T-helper 17 cell (primary cell): ENCODE measurements at regions not wholly inside any gene's neighbourhood (a gene's known extent, or its start where the extent isn't known, plus 50 kb on each side); places are given as distances from the start of the nearest gene placed in this dataset.

Experiments used
- ATAC-seq: fragments of 150-1000 bp; cut with Tn5 transposase; 2 replicates; pipeline ENCODE4 v1.10.0; 2021; ENCODE audit warnings: mild to moderate bottlenecking, moderate library complexity
- DNase-seq, 3 donors: peaks; one replicate each; pipeline versions ENCODE4 v3.0.0 to v3.0.0-alpha.2; 2020 to 2021
- H3K9me3 ChIP-seq: one replicate; pipeline ENCODE4 v1.7.0; 2013; ENCODE audit warnings: low read length, mild to moderate bottlenecking; ENCODE audit not compliant: control insufficient read depth, poor library complexity, severe bottlenecking
- H3K27ac Mint-ChIP-seq: one replicate; pipeline ENCODE4 v1.8.0; 2022; ENCODE audit warnings: mild to moderate bottlenecking, moderate library complexity, mixed read lengths
- H3K27me3 Mint-ChIP-seq: one replicate; pipeline ENCODE4 v1.8.0; 2022; ENCODE audit warnings: mixed read lengths
- H3K36me3 Mint-ChIP-seq: one replicate; pipeline ENCODE4 v1.8.0; 2022; ENCODE audit warnings: low read depth, mixed read lengths
- H3K4me1 Mint-ChIP-seq: one replicate; pipeline ENCODE4 v1.8.0; 2022; ENCODE audit warnings: mild to moderate bottlenecking, mixed read lengths
- H3K4me3 Mint-ChIP-seq: one replicate; pipeline ENCODE4 v1.8.0; 2022; ENCODE audit warnings: mild to moderate bottlenecking, moderate library complexity, mixed read lengths

DNA sequence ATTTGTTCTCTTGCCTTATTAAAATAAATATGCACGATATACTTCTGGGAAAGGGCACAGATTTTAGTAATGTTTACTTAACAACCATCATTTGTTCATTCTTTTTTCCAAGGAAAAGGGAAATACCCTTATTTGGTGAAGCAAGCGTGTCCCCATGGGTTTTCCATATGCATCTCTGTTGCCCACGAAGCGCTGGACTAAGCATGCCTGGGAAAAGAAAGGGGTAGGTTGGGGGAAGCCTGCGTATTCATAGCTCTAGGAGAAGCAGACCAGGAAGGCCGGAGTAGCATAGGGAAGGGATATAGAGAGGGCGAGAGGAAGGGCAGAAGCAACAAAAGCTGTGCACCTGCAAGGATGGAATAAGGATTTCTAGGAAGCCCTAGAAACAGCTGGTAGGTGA lies 61.8 kb upstream of the ACO1 start:
- no peak for DNase-seq

DNA sequence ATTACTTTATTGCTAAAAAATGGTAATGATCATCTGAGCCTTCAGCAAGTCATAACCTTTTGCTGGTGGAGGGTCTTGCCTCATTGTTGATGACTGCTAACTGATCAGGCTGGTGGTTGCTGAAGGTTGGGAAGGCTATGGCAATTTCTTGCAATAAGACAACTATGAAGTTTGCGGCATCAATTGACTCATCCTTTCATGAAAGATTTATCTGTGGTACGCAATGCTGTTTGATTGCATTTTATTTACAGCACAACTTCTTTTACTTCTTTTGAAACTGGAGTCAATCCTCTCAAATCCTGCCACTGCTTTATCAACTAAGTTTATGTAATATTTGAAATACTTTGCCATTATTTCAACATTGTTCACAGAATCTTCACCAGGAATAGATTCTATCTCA lies 58.3 kb upstream of the ACO1 start:
- H3K27ac Mint-ChIP-seq: no peak overlapping the region
- H3K27me3 Mint-ChIP-seq: peaks cover 35% of the 10 kb centered on the region
- DNase-seq (no peak), ATAC-seq (no peak)
- H3K4me1 Mint-ChIP-seq: no peaks in the 10 kb centered on the region
- H3K9me3 ChIP-seq: no peaks in the 10 kb centered on the region
- H3K4me3 Mint-ChIP-seq: no peak overlapping the region
- H3K36me3 Mint-ChIP-seq: no peaks in the 10 kb centered on the region

More for the DNA sequence above, 61.8 kb upstream of the ACO1 start:
- H3K9me3 ChIP-seq: no peaks in the 10 kb centered on the region
- Mint-ChIP-seq H3K27me3 (peaks cover 40% of the 10 kb centered on the region), H3K36me3 (no peaks in the 10 kb centered on the region), H3K4me1 (no peaks in the 10 kb centered on the region), H3K4me3 (no peak overlapping the region), H3K27ac (no peak overlapping the region)
- ATAC-seq: no peak

DNA sequence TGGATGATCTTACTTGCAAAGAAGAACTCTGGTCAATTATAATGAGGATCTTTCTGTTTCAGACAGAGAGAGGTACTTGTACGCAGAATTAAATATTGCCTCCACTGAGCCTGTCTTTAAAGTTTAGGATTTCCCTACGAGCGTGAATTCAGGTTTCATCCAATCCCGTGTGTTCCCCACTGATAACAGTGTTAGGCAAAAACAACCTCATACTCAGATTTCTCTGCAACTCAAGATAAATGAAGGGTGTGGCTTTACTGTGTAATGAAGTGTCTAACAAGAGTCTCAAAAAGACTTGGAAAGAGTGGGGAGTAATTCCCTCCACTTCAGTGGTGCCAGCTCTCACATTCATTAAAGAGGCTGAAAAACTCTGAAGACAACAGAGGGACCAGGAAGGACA lies 53.2 kb upstream of the ACO1 start:
- Mint-ChIP-seq H3K36me3 (no peaks in the 10 kb centered on the region), H3K27ac (no peak overlapping the region), H3K4me1 (no peaks in the 10 kb centered on the region), H3K4me3 (no peak overlapping the region), H3K27me3 (peaks cover 25% of the 10 kb centered on the region)
- DNase-seq: no peak
- H3K9me3 ChIP-seq: no peaks in the 10 kb centered on the region
- ATAC-seq: no peak

DNA sequence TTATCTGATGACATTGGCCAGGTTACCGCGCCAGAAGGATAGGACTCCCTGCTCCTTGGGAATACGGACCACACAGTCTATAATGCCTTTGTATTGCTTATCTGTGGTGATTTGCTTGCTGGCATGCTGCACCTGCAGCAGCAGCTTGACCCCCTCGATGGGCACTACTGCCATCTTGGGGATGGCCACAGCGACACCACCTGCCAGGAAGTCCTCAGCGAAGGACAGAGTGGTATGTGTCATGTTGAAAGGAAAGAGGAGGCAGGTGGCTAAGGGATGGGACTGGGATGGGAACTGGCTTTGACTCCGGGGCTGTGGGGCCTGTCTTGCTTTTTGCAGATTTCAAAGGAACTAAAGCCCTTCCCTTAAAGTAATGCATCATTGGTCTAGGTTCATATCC lies 50.3 kb upstream of the ACO1 start:
- H3K4me3 Mint-ChIP-seq: no peak overlapping the region
- no peaks in the 10 kb centered on the region for H3K36me3 Mint-ChIP-seq

More for the DNA sequence above, 50.3 kb upstream of the ACO1 start:
- no peak overlapping the region for H3K27ac Mint-ChIP-seq
- no peaks in the 10 kb centered on the region for H3K9me3 ChIP-seq
- no peaks in the 10 kb centered on the region for H3K4me1 Mint-ChIP-seq
- ATAC-seq (no peak), DNase-seq (no peak)
- peaks cover 15% of the 10 kb centered on the region for H3K27me3 Mint-ChIP-seq
